IMR-90 (cell line): ENCODE measurements at regions not wholly inside any gene's neighbourhood (a gene's known extent, or its start where the extent isn't known, plus 50 kb on each side); places are given as distances from the start of the nearest gene placed in this dataset.

Source experiments
- ATAC-seq: fragments of 200-7000 bp; cut with Tn5 transposase; 2 replicates; pipeline ENCODE4 v1.9.1; 2020; ENCODE audit warnings: low read depth, mild to moderate bottlenecking, moderate library complexity
- BruUV-seq: library from RNA; stranded (reverse); fragments of 400-500 nt; replicated peaks from 2 replicates; lab custom pipeline; 2021; lab: Mats Ljungman, UMichigan
- CTCF ChIA-PET: fragments of 300-600 bp; formaldehyde crosslinking; extraction: SDS; loops from one replicate; lab custom pipeline; 2021; ENCODE audit warnings: antibody characterized with exemption; lab: Yijun Ruan, JAX
- POLR2A ChIA-PET: fragments of 300-600 bp; sonication (Branson Sonifier 250); formaldehyde crosslinking; loops from one replicate; lab custom pipeline; 2022; ENCODE audit warnings: antibody characterized with exemption; ENCODE audit not compliant: unreplicated experiment; lab: Charles Lee
- DNase-seq: peaks from one replicate; pipeline ENCODE4 v3.0.0; 2013
- H2AFZ ChIP-seq: replicated peaks from 2 replicates; pipeline ENCODE3; 2013; ENCODE audit warnings: low read length, mild to moderate bottlenecking; ENCODE audit not compliant: poor library complexity
- H2AK5ac ChIP-seq: 2 replicates; pipeline ENCODE4 v1.6.1; 2013; ENCODE audit warnings: low read depth, low read length, inconsistent platforms
- H2AK9ac ChIP-seq: replicated peaks from 2 replicates; pipeline ENCODE3; 2013; ENCODE audit warnings: mild to moderate bottlenecking, low read depth, low read length, moderate library complexity; ENCODE audit not compliant: poor library complexity
- H2BK120ac ChIP-seq: 2 replicates; pipeline ENCODE4 v1.6.1; 2013; ENCODE audit warnings: low read depth, low read length, inconsistent platforms
- H2BK15ac ChIP-seq: 3 replicates; pipeline ENCODE4 v1.6.1; 2013; ENCODE audit warnings: low read depth, low read length, inconsistent platforms
- H2BK20ac ChIP-seq: 2 replicates; pipeline ENCODE4 v1.6.1; 2013; ENCODE audit warnings: low read depth, mild to moderate bottlenecking, inconsistent platforms, low read length, moderate library complexity
- H2BK5ac ChIP-seq: 2 replicates; pipeline ENCODE4 v1.6.1; 2013; ENCODE audit warnings: mild to moderate bottlenecking, low read depth, low read length, inconsistent platforms; ENCODE audit not compliant: poor library complexity, severe bottlenecking
- H3K14ac ChIP-seq: replicated peaks from 2 replicates; pipeline ENCODE4 v1.6.1; 2013; ENCODE audit warnings: low read depth, low read length, inconsistent platforms
- H3K18ac ChIP-seq: 2 replicates; pipeline ENCODE4 v1.6.1; 2013; ENCODE audit warnings: low read depth, low read length, control low read depth
- H3K23ac ChIP-seq: 2 replicates; pipeline ENCODE4 v1.6.1; 2013; ENCODE audit warnings: low read depth, low read length, inconsistent platforms
- H3K27ac ChIP-seq: 2 replicates; pipeline ENCODE4 v1.5.1; 2013; ENCODE audit warnings: mild to moderate bottlenecking, control low read depth, low read length; ENCODE audit not compliant: insufficient read depth
- H3K27me3 ChIP-seq: 2 replicates; pipeline ENCODE4 v1.6.1; 2013; ENCODE audit warnings: low read length; ENCODE audit not compliant: control insufficient read depth, insufficient read depth
- H3K36me3 ChIP-seq: 2 replicates; pipeline ENCODE4 v1.6.1; 2013; ENCODE audit warnings: low read length, mixed read lengths; ENCODE audit not compliant: control insufficient read depth, insufficient read depth
- H3K4ac ChIP-seq: 2 replicates; pipeline ENCODE4 v1.6.1; 2013; ENCODE audit warnings: low read depth, low read length, inconsistent platforms
- H3K4me1 ChIP-seq: 2 replicates; pipeline ENCODE4 v1.6.1; 2013; ENCODE audit warnings: low read length, mixed read lengths; ENCODE audit not compliant: control insufficient read depth, insufficient read depth
- H3K4me2 ChIP-seq: 2 replicates; pipeline ENCODE4 v1.6.1; 2013; ENCODE audit warnings: low read depth, mild to moderate bottlenecking, control low read depth, low read length, moderate library complexity
- H3K4me3 ChIP-seq: 2 replicates; pipeline ENCODE4 v1.5.1; 2013; ENCODE audit warnings: low read depth, mild to moderate bottlenecking, control low read depth, low read length, moderate library complexity; ENCODE audit not compliant: insufficient read depth
- H3K56ac ChIP-seq: 2 replicates; pipeline ENCODE4 v1.6.1; 2013; ENCODE audit warnings: low read length, inconsistent platforms; ENCODE audit not compliant: insufficient read depth; ENCODE audit errors: extremely low read depth
- H3K79me1 ChIP-seq, 2 experiments: 2 replicates each; pipeline ENCODE4 v1.6.1; 2013; ENCODE audit warnings: low read length in 2 of 2, inconsistent platforms in 1 of 2, low read depth in 1 of 2
- H3K9ac ChIP-seq: 2 replicates; pipeline ENCODE4 v1.6.1; 2013; ENCODE audit warnings: low read depth, low read length, control low read depth
- H3K9me1 ChIP-seq: 2 replicates; pipeline ENCODE4 v1.6.1; 2013; ENCODE audit warnings: low read length, inconsistent platforms; ENCODE audit not compliant: insufficient read depth
- H3K9me3 ChIP-seq: 2 replicates; pipeline ENCODE4 v1.6.1; 2013; ENCODE audit warnings: low read length; ENCODE audit not compliant: control insufficient read depth, insufficient read depth
- H4K20me1 ChIP-seq: 2 replicates; pipeline ENCODE4 v1.6.1; 2013; ENCODE audit warnings: low read length, inconsistent platforms; ENCODE audit not compliant: insufficient read depth
- H4K5ac ChIP-seq: 2 replicates; pipeline ENCODE4 v1.6.1; 2013; ENCODE audit warnings: mild to moderate bottlenecking, low read depth, low read length, control low read depth
- H4K8ac ChIP-seq, 2 experiments: 2 replicates each; pipeline ENCODE4 v1.6.1; 2013; ENCODE audit warnings: low read depth in 2 of 2, low read length in 2 of 2, control low read depth in 1 of 2, inconsistent platforms in 1 of 2
- H4K91ac ChIP-seq: 2 replicates; pipeline ENCODE4 v1.6.1; 2013; ENCODE audit warnings: low read depth, low read length, inconsistent platforms; ENCODE audit not compliant: insufficient read depth
- BHLHE40 ChIP-seq: fragments of 150-350 bp; IDR thresholded peaks from 2 replicates; pipeline ENCODE4 v1.6.1; 2016; ENCODE audit warnings: mild to moderate bottlenecking, low read depth, low read length
- CEBPB ChIP-seq: IDR thresholded peaks from 2 replicates; pipeline ENCODE4 v1.6.1; 2012; ENCODE audit warnings: low read depth, low read length, improper control_type of control experiment
- CHD1 ChIP-seq: IDR thresholded peaks from 2 replicates; pipeline ENCODE4 v1.6.1; 2012; ENCODE audit warnings: low read depth, low read length, improper control_type of control experiment
- FOS ChIP-seq: fragments of 150-350 bp; IDR thresholded peaks from 2 replicates; pipeline ENCODE4 v1.6.1; 2016; ENCODE audit warnings: low read depth, low read length
- MAZ ChIP-seq: IDR thresholded peaks from 2 replicates; pipeline ENCODE4 v1.6.1; 2012; ENCODE audit warnings: low read depth, mild to moderate bottlenecking, low read length, improper control_type of control experiment, moderate library complexity, borderline replicate concordance
- MXI1 ChIP-seq: IDR thresholded peaks from 2 replicates; pipeline ENCODE4 v1.6.1; 2012; ENCODE audit warnings: low read depth, mild to moderate bottlenecking, low read length, moderate library complexity, borderline replicate concordance
- NFE2L2 ChIP-seq: fragments of 150-350 bp; IDR thresholded peaks from 2 replicates; pipeline ENCODE4 v1.6.1; 2016; ENCODE audit warnings: low read depth, mild to moderate bottlenecking, low read length
- POLR2A ChIP-seq: IDR thresholded peaks from 2 replicates; pipeline ENCODE4 v1.6.1; 2012; ENCODE audit warnings: mild to moderate bottlenecking, low read depth, low read length
- RAD21 ChIP-seq: IDR thresholded peaks from 2 replicates; pipeline ENCODE4 v1.6.1; 2012; ENCODE audit warnings: low read length, improper control_type of control experiment
- RFX5 ChIP-seq: IDR thresholded peaks from 2 replicates; pipeline ENCODE4 v1.8.0; 2012; ENCODE audit warnings: low read depth, mild to moderate bottlenecking, low read length, moderate library complexity
- SMC3 ChIP-seq: fragments of 150-350 bp; IDR thresholded peaks from 2 replicates; pipeline ENCODE4 v1.6.1; 2016; ENCODE audit warnings: low read depth, mild to moderate bottlenecking, antibody characterized with exemption, low read length, moderate library complexity
- WGBS, 2 experiments: methylation state at CpG; one replicate each; pipeline versions ENCODE4 v1.1.5 to v1.1.7; 2013; ENCODE audit warnings: missing lambda C conversion rate in 2 of 2; ENCODE audit not compliant: insufficient read length in 1 of 2; ENCODE audit errors: extremely low coverage in 2 of 2; 5-methylcytosine and 5-hydroxymethylcytosine counted together
- dilution Hi-C: fragments of 300-500 bp; cut with HindIII; formaldehyde crosslinking; loops from one replicate; pipeline ENCODE4 v1.14.3; 2018; ENCODE audit warnings: low sequenced_read_pairs; ENCODE audit not compliant: unreplicated experiment
- in situ Hi-C: fragments of 300-500 bp; cut with MboI; formaldehyde crosslinking; loops from 3 replicates; pipeline ENCODE4 v1.14.3; 2019; ENCODE audit warnings: low sequenced_read_pairs, inconsistent platforms, mixed read lengths
- intact Hi-C: fragments of 100-400 bp; cut with micrococcal nuclease; formaldehyde crosslinking; loops from 2 replicates; pipeline ENCODE4 v1.10.0; 2022
- TF ChIP-seq, protein P1 (sequence below): fragments of 150-350 bp; IDR thresholded peaks from 2 replicates; pipeline ENCODE4 v1.6.1; 2016; ENCODE audit warnings: low read depth, mild to moderate bottlenecking, low read length, moderate library complexity, borderline replicate concordance
- TF ChIP-seq, protein P2 (sequence below): conservative IDR thresholded peaks from 2 replicates; pipeline ENCODE4 v1.5.1; 2012; ENCODE audit warnings: mild to moderate bottlenecking, low read depth, low read length, improper control_type of control experiment
- TF ChIP-seq, protein P3 (sequence below): fragments of 150-350 bp; IDR thresholded peaks from 2 replicates; pipeline ENCODE4 v1.6.1; 2017; ENCODE audit warnings: mild to moderate bottlenecking, antibody characterized with exemption, low read length, low read depth

GRCh38 chr5:109531262-109531661, 121.5 kb upstream of the PJA2 start:
- POLR2A ChIA-PET: no interaction called here

More at GRCh38 chr5:109531262-109531661, 121.5 kb upstream of the PJA2 start:
- CTCF ChIA-PET: no interaction called here
- in situ Hi-C loops: no loop called here
- H3K18ac ChIP-seq: no peak overlapping the region
- H2AK5ac ChIP-seq: no peak overlapping the region
- no peaks in the 10 kb centered on the region for H4K20me1 ChIP-seq
- no peak overlapping the region for H3K23ac ChIP-seq
- no peak overlapping the region for H3K4me3 ChIP-seq
- no peak overlapping the region for H3K4ac ChIP-seq
- no peak overlapping the region for H2BK120ac ChIP-seq
- intact Hi-C loops: no loop called here
- H3K36me3 ChIP-seq: no peaks in the 10 kb centered on the region
- no peaks in the 10 kb centered on the region for H3K9me3 ChIP-seq
- H3K14ac ChIP-seq: no peak overlapping the region
- H2BK15ac ChIP-seq: no peak overlapping the region
- no peak overlapping the region for H3K56ac ChIP-seq
- H4K5ac ChIP-seq: no peak overlapping the region
- H3K4me1 ChIP-seq: no peaks in the 10 kb centered on the region
- no peak for DNase-seq
- WGBS, 2 experiments: no CpG with 5 or more reads among the region's 1 CpG
- H3K79me1 ChIP-seq: no peaks in the 10 kb centered on the region
- H4K91ac ChIP-seq: no peak overlapping the region
- H3K27me3 ChIP-seq: no peaks in the 10 kb centered on the region
- H2AK9ac ChIP-seq: no peak overlapping the region
- ATAC-seq: no peak
- H2BK5ac ChIP-seq: no peak overlapping the region
- TF ChIP-seq, protein P1, sequence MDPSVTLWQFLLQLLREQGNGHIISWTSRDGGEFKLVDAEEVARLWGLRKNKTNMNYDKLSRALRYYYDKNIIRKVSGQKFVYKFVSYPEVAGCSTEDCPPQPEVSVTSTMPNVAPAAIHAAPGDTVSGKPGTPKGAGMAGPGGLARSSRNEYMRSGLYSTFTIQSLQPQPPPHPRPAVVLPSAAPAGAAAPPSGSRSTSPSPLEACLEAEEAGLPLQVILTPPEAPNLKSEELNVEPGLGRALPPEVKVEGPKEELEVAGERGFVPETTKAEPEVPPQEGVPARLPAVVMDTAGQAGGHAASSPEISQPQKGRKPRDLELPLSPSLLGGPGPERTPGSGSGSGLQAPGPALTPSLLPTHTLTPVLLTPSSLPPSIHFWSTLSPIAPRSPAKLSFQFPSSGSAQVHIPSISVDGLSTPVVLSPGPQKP: no peak
- TF ChIP-seq CEBPB (no peak), MXI1 (no peak), POLR2A (no peak), NFE2L2 (no peak), SMC3 (no peak), RFX5 (no peak), BHLHE40 (no peak), MAZ (no peak), RAD21 (no peak), FOS (no peak), CHD1 (no peak)
- TF ChIP-seq, protein P2, sequence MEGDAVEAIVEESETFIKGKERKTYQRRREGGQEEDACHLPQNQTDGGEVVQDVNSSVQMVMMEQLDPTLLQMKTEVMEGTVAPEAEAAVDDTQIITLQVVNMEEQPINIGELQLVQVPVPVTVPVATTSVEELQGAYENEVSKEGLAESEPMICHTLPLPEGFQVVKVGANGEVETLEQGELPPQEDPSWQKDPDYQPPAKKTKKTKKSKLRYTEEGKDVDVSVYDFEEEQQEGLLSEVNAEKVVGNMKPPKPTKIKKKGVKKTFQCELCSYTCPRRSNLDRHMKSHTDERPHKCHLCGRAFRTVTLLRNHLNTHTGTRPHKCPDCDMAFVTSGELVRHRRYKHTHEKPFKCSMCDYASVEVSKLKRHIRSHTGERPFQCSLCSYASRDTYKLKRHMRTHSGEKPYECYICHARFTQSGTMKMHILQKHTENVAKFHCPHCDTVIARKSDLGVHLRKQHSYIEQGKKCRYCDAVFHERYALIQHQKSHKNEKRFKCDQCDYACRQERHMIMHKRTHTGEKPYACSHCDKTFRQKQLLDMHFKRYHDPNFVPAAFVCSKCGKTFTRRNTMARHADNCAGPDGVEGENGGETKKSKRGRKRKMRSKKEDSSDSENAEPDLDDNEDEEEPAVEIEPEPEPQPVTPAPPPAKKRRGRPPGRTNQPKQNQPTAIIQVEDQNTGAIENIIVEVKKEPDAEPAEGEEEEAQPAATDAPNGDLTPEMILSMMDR: no peak
- TF ChIP-seq, protein P3, sequence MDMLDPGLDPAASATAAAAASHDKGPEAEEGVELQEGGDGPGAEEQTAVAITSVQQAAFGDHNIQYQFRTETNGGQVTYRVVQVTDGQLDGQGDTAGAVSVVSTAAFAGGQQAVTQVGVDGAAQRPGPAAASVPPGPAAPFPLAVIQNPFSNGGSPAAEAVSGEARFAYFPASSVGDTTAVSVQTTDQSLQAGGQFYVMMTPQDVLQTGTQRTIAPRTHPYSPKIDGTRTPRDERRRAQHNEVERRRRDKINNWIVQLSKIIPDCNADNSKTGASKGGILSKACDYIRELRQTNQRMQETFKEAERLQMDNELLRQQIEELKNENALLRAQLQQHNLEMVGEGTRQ: no peak
- H2AFZ ChIP-seq: no peak overlapping the region
- dilution Hi-C loops: no loop called here
- no peak overlapping the region for H2BK20ac ChIP-seq
- H3K27ac ChIP-seq: no peak overlapping the region
- H4K8ac ChIP-seq: no peak overlapping the region
- no peaks in the 10 kb centered on the region for H3K9me1 ChIP-seq
- BruUV-seq: no TSS peak
- H3K4me2 ChIP-seq: no peak overlapping the region
- H3K9ac ChIP-seq: no peak overlapping the region
